Spleen (tissue), 7 donors: ENCODE measurements at regions not wholly inside any gene's neighbourhood (a gene's known extent, or its start where the extent isn't known, plus 50 kb on each side); places are given as distances from the start of the nearest gene placed in this dataset.
"Not testable (repeated sequence)": the region's sequence is repeated elsewhere in the genome, so short reads cannot be mapped to it uniquely, and the experiment has no call there.

Experiments used
- POLR2A ChIP-seq, 3 donors: fragments of 450-650 bp; IDR thresholded peaks; one replicate each; pipeline ENCODE4 v1.5.1; 2017; ENCODE audit warnings: antibody characterized with exemption in 3 of 3, mild to moderate bottlenecking in 1 of 3
- POLR2AphosphoS5 ChIP-seq, 3 donors: sonication (generic); formaldehyde crosslinking; IDR thresholded peaks; one replicate each; pipeline ENCODE4 v1.5.1; 2017; ENCODE audit warnings: antibody characterized with exemption in 3 of 3
- TF ChIP-seq, protein P1 (sequence below), 11 experiments: fragments of 200-600 bp in 7 of 11; fragments of 450-650 bp in 4 of 11; sonication (generic) in 4 of 11; IDR thresholded peaks in 8 of 11; conservative IDR thresholded peaks in 3 of 11; 1 replicate in 7 of 11; 2 replicates in 4 of 11; pipeline versions ENCODE4 v1.4.0 to v1.8.0; 2016 to 2021; ENCODE audit warnings: antibody characterized with exemption in 11 of 11, inconsistent platforms in 4 of 11, mild to moderate bottlenecking in 1 of 11
- donor health status: DM: no; HTN: no; CAD: no; lungs with moderate emphysema.
- donor health status: DM: no; HTN: no; CAD: no.
- donor health status: DM: no; HTN: no; CAD: no.

DNA sequence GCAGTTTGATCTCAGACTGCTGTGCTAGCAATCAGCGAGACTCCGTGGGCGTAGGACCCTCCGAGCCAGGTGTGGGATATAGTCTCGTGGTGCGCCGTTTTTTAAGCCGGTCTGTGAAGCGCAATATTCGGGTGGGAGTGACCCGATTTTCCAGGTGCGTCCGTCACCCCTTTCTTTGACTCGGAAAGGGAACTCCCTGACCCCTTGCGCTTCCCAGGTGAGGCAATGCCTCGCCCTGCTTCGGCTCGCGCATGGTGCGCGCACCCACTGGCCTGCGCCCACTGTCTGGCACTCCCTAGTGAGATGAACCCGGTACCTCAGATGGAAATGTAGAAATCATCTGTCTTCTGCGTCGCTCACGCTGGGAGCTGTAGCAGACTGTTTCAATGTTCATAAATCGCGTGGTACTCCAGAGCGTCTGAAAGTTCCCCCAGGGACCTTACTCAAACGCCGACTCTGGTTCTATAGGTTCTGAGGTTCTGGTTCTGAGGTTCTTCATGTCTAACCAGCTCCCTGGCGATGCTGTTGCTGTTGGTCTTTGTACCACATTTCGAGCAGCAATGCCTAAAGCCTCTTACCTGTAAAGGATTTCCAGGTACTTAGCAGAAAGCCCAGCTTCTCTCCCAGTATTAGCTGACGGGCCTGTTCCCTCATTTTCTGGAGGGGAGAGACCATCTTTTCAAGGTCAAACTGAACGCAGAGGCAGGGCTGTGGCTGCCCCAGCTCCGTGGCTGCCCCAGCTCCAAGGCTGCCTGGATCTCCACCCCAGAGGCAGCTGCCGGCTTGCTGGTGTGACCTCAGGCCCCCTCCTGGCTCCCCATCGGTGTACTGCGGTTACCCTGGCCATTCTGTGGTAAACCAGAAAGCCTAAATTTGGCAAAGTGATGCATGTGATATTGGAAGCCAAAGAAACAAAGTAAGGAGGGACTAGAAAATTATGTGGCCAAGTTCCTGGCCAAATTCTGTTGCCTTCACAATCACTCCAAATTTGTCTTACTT is 207.9 kb downstream of the RAB11FIP2 start:
- TF ChIP-seq, protein P1, sequence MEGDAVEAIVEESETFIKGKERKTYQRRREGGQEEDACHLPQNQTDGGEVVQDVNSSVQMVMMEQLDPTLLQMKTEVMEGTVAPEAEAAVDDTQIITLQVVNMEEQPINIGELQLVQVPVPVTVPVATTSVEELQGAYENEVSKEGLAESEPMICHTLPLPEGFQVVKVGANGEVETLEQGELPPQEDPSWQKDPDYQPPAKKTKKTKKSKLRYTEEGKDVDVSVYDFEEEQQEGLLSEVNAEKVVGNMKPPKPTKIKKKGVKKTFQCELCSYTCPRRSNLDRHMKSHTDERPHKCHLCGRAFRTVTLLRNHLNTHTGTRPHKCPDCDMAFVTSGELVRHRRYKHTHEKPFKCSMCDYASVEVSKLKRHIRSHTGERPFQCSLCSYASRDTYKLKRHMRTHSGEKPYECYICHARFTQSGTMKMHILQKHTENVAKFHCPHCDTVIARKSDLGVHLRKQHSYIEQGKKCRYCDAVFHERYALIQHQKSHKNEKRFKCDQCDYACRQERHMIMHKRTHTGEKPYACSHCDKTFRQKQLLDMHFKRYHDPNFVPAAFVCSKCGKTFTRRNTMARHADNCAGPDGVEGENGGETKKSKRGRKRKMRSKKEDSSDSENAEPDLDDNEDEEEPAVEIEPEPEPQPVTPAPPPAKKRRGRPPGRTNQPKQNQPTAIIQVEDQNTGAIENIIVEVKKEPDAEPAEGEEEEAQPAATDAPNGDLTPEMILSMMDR (IDR thresholded peaks at IDR 0.05 in 8 of 11, conservative IDR thresholded peaks at IDR 0.05 in 3 of 11) = not testable (repeated sequence)
- TF ChIP-seq POLR2A, POLR2AphosphoS5 (IDR thresholded peaks at IDR 0.05): not testable (repeated sequence)
